AG09309 (cell line): ENCODE measurements at regions not wholly inside any gene's neighbourhood (a gene's known extent, or its start where the extent isn't known, plus 50 kb on each side); places are given as distances from the start of the nearest gene placed in this dataset.

Experiments
- DNase-seq: peaks from one replicate; pipeline ENCODE4 v3.0.0-alpha.2; 2010; ENCODE audit warnings: low read depth
- H3K4me3 ChIP-seq: 2 replicates; pipeline ENCODE4 v1.5.1; 2011; ENCODE audit warnings: mild to moderate bottlenecking, low read depth, low read length, moderate library complexity; ENCODE audit not compliant: control insufficient read depth
- TF ChIP-seq, protein P1 (sequence below): IDR thresholded peaks from 2 replicates; pipeline ENCODE4 v1.5.1; 2011; ENCODE audit warnings: mild to moderate bottlenecking, low read depth, low read length, inconsistent platforms; ENCODE audit not compliant: insufficient read depth, control insufficient read depth; ENCODE audit errors: missing control alignments

GRCh38 chr3:197354568-197355001 is 56.2 kb upstream of the DLG1 start:
- H3K4me3 ChIP-seq, result no peak overlapping the region
- DNase-seq, result no peak
- TF ChIP-seq, protein P1, sequence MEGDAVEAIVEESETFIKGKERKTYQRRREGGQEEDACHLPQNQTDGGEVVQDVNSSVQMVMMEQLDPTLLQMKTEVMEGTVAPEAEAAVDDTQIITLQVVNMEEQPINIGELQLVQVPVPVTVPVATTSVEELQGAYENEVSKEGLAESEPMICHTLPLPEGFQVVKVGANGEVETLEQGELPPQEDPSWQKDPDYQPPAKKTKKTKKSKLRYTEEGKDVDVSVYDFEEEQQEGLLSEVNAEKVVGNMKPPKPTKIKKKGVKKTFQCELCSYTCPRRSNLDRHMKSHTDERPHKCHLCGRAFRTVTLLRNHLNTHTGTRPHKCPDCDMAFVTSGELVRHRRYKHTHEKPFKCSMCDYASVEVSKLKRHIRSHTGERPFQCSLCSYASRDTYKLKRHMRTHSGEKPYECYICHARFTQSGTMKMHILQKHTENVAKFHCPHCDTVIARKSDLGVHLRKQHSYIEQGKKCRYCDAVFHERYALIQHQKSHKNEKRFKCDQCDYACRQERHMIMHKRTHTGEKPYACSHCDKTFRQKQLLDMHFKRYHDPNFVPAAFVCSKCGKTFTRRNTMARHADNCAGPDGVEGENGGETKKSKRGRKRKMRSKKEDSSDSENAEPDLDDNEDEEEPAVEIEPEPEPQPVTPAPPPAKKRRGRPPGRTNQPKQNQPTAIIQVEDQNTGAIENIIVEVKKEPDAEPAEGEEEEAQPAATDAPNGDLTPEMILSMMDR, result no peak

GRCh38 chr3:197353867-197354567 is 55.6 kb upstream of the DLG1 start:
- no peak overlapping the region for H3K4me3 ChIP-seq
- TF ChIP-seq, protein P1, result no peak
- no peak for DNase-seq

- DNase-seq, result no peak
- TF ChIP-seq, protein P1, result no peak
These were observed 54.8 kb upstream of the DLG1 start for GRCh38 chr3:197353001-197353866.

GRCh38 chr3:197352382-197352781 is 54.0 kb upstream of the DLG1 start:
- TF ChIP-seq, protein P1, result no peak
- no peak for DNase-seq
- no peak overlapping the region for H3K4me3 ChIP-seq

More at GRCh38 chr3:197353001-197353866, 54.8 kb upstream of the DLG1 start:
- H3K4me3 ChIP-seq, result no peak overlapping the region

GRCh38 chr3:197350446-197350845 is 52.0 kb upstream of the DLG1 start:
- TF ChIP-seq, protein P1, result no peak
- no peak for DNase-seq
- no peak overlapping the region for H3K4me3 ChIP-seq

- TF ChIP-seq, protein P1, result no peak
- DNase-seq, result no peak
- no peak overlapping the region for H3K4me3 ChIP-seq
These were observed 51.0 kb upstream of the DLG1 start for GRCh38 chr3:197349368-197349767.
